ENCODE measurements at regions not wholly inside any gene's neighbourhood (a gene's known extent, or its start where the extent isn't known, plus 50 kb on each side); places are given as distances from the start of the nearest gene placed in this dataset.
A peak's percentile ranks its signal among the peaks of the same experiment; 100 is the strongest.

- H3K9ac ChIP-seq (ENCODE audit: low read length in 3 of 3) = no peak overlapping the region
- H3K27me3 ChIP-seq (ENCODE audit: control insufficient read depth, insufficient read depth, low read length) = no peaks in the 10 kb centered on the region
- DNase-seq = no peak
- intact Hi-C loops (cut with DNase I) = no loop called here
- peaks cover 0 to 2% (median 0%) of the 10 kb centered on the region in 3 donors for H3K4me1 ChIP-seq (ENCODE audit: control insufficient read depth in 2 of 3, insufficient read depth in 2 of 3, low read depth in 1 of 3, low read length in 3 of 3)
- H3K4me3 ChIP-seq (ENCODE audit: low read length in 3 of 3) = no peak overlapping the region
- no peaks in the 10 kb centered on the region for H3K36me3 ChIP-seq (ENCODE audit: control insufficient read depth in 2 of 3, insufficient read depth in 3 of 3, low read length in 3 of 3)
- peak; percentile 7 for TF ChIP-seq CTCF (IDR thresholded peaks at IDR 0.05; ENCODE audit: borderline replicate concordance, extremely low read depth, insufficient read depth)
- FAIRE-seq = no peak
- H3K9me3 ChIP-seq (ENCODE audit: control insufficient read depth in 2 of 3, insufficient read depth in 1 of 3, low read length in 3 of 3) = no peaks in the 10 kb centered on the region
- no peak overlapping the region for H3K27ac ChIP-seq (ENCODE audit: low read depth in 2 of 2, low read length in 2 of 2)
Observed at GRCh38 chr9:72443855-72444254, 77.6 kb upstream of the TMC1 start.

GRCh38 chr9:72441848-72442607 is 77.0 kb upstream of the ZFAND5 start:
- Histone ChIP-seq H3K27ac (ENCODE audit: low read depth in 2 of 2, low read length in 2 of 2) (no peak overlapping the region), H3K9me3 (ENCODE audit: control insufficient read depth in 2 of 3, insufficient read depth in 1 of 3, low read length in 3 of 3) (no peaks in the 10 kb centered on the region), H3K4me3 (ENCODE audit: low read length in 3 of 3) (no peak overlapping the region), H3K4me1 (ENCODE audit: control insufficient read depth in 2 of 3, insufficient read depth in 2 of 3, low read depth in 1 of 3, low read length in 3 of 3) (peaks cover 0 to 2% (median 0%) of the 10 kb centered on the region in 3 donors), H3K27me3 (ENCODE audit: control insufficient read depth, insufficient read depth, low read length) (no peaks in the 10 kb centered on the region), H3K36me3 (ENCODE audit: control insufficient read depth in 2 of 3, insufficient read depth in 3 of 3, low read length in 3 of 3) (no peaks in the 10 kb centered on the region), H3K9ac (ENCODE audit: low read length in 3 of 3) (no peak overlapping the region)
- TF ChIP-seq CTCF (IDR thresholded peaks at IDR 0.05; ENCODE audit: borderline replicate concordance, extremely low read depth, insufficient read depth) = no peak
- FAIRE-seq (no peak), DNase-seq (no peak)
- intact Hi-C loops (cut with DNase I) = no loop called here

GRCh38 chr9:72440992-72441847 is 76.2 kb upstream of the ZFAND5 start:
- H3K27ac ChIP-seq (ENCODE audit: low read depth in 2 of 2, low read length in 2 of 2) = no peak overlapping the region
- H3K4me3 ChIP-seq (ENCODE audit: low read length in 3 of 3) = no peak overlapping the region
- H3K9ac ChIP-seq (ENCODE audit: low read length in 3 of 3) = no peak overlapping the region
- no peak for TF ChIP-seq CTCF (IDR thresholded peaks at IDR 0.05; ENCODE audit: borderline replicate concordance, extremely low read depth, insufficient read depth)
- no peaks in the 10 kb centered on the region for H3K9me3 ChIP-seq (ENCODE audit: control insufficient read depth in 2 of 3, insufficient read depth in 1 of 3, low read length in 3 of 3)
- intact Hi-C loops (cut with DNase I) = no loop called here
- H3K27me3 ChIP-seq (ENCODE audit: control insufficient read depth, insufficient read depth, low read length) = no peaks in the 10 kb centered on the region
- no peaks in the 10 kb centered on the region for H3K36me3 ChIP-seq (ENCODE audit: control insufficient read depth in 2 of 3, insufficient read depth in 3 of 3, low read length in 3 of 3)
- no peak for FAIRE-seq
- DNase-seq = no peak
- H3K4me1 ChIP-seq (ENCODE audit: control insufficient read depth in 2 of 3, insufficient read depth in 2 of 3, low read depth in 1 of 3, low read length in 3 of 3) = peaks cover 0 to 2% (median 0%) of the 10 kb centered on the region in 3 donors
